ENCODE measurements at regions not wholly inside any gene's neighbourhood (a gene's known extent, or its start where the extent isn't known, plus 50 kb on each side); places are given as distances from the start of the nearest gene placed in this dataset.

- H3K27me3 ChIP-seq (ENCODE audit: insufficient read depth, low read depth, low read length): no peaks in the 10 kb centered on the region
- no peak overlapping the region for H3K4me3 ChIP-seq (ENCODE audit: low read length)
- no peak overlapping the region for H3K27ac ChIP-seq (ENCODE audit: low read length)
- TF ChIP-seq REST (IDR thresholded peaks at IDR 0.05; ENCODE audit: borderline replicate concordance): no peak
- TF ChIP-seq EP300 (conservative IDR thresholded peaks at IDR 0.05; ENCODE audit: poor library complexity, severe bottlenecking): no peak
- no peak for TF ChIP-seq TAF1 (IDR thresholded peaks at IDR 0.05; ENCODE audit: low read depth)
- TF ChIP-seq CTCF (IDR thresholded peaks at IDR 0.05; ENCODE audit: poor library complexity, severe bottlenecking): no peak
- no peak for TF ChIP-seq SMC3 (conservative IDR thresholded peaks at IDR 0.05; ENCODE audit: poor library complexity)
- TF ChIP-seq EZH2 (IDR thresholded peaks at IDR 0.05; ENCODE audit: borderline replicate concordance, insufficient read depth, low read length, poor library complexity, severe bottlenecking): no peak
- TF ChIP-seq MXI1 (conservative IDR thresholded peaks at IDR 0.05; ENCODE audit: poor library complexity, severe bottlenecking): no peak
- no peak for TF ChIP-seq POLR2AphosphoS5 (IDR thresholded peaks at IDR 0.05)
- TF ChIP-seq RAD21 (conservative IDR thresholded peaks at IDR 0.05): no peak
- H3K9me2 ChIP-seq (ENCODE audit: insufficient read depth, low read length): no peaks in the 10 kb centered on the region
- H3K79me2 ChIP-seq (replicated peaks; ENCODE audit: insufficient read depth, low read length): no peaks in the 10 kb centered on the region
- H3K4me2 ChIP-seq (ENCODE audit: low read length): no peak overlapping the region
- no peaks in the 10 kb centered on the region for H3K9me3 ChIP-seq (ENCODE audit: low read length)
- H4K20me1 ChIP-seq (ENCODE audit: insufficient read depth): no peaks in the 10 kb centered on the region
- no peak overlapping the region for H2AFZ ChIP-seq (ENCODE audit: low read depth, low read length)
- peaks cover 3% of the 10 kb centered on the region for H3F3A ChIP-seq (ENCODE audit: insufficient read depth, low read length, poor library complexity, severe bottlenecking)
- no peak overlapping the region for H3K9ac ChIP-seq (ENCODE audit: low read length)
- H3K36me3 ChIP-seq (ENCODE audit: insufficient read depth, low read length): no peaks in the 10 kb centered on the region
These were observed 381.2 kb upstream of the IGFBP7 start for GRCh38 chr4:57491388-57491787.

DNA sequence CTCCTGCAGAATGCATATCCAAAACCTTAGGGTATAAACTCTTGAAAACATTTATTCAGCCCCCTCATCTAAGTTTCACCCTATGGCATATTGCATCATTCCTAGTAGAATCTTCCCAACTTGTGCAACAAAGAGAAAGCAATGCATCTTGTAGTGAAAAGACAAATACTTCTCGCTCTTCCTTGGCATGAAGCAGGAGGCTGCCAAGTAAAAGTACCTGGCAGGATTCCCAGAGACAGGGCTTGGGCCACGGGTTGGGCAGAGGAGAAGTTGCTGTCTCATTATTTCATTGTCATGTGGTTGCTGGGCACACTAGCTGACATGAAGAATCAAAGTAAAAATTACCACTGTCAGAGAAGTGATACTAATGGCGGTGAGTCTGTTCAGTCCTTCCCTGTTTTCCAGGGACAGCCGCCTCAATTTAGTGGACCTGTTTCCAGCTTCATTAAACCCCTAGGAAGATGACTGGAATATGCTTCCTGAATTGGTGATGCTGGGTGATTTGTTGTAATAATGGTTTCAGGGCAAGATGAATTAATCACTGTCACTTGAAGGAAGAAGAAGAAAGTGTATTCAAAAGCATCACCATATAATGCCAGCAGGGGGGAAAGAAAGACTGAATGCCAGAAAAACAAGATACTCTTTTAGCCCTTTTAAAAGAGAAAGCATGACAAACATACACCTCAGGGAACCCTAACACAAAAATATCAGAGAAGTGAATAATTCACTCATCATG, 380.5 kb upstream of the IGFBP7 start:
- TF ChIP-seq REST (IDR thresholded peaks at IDR 0.05; ENCODE audit: borderline replicate concordance) (peak; percentile 83), CTCF (IDR thresholded peaks at IDR 0.05; ENCODE audit: poor library complexity, severe bottlenecking) (peak; percentile 28), POLR2AphosphoS5 (IDR thresholded peaks at IDR 0.05) (peak; percentile 24), TAF1 (IDR thresholded peaks at IDR 0.05; ENCODE audit: low read depth) (no peak)
- H2AFZ ChIP-seq (ENCODE audit: low read depth, low read length): no peak overlapping the region
- no peaks in the 10 kb centered on the region for H3K9me3 ChIP-seq (ENCODE audit: low read length)

More for the DNA sequence above, 380.5 kb upstream of the IGFBP7 start:
- Histone ChIP-seq H3K79me2 (replicated peaks; ENCODE audit: insufficient read depth, low read length) (no peaks in the 10 kb centered on the region), H3K27me3 (ENCODE audit: insufficient read depth, low read depth, low read length) (no peaks in the 10 kb centered on the region), H3K27ac (ENCODE audit: low read length) (peak overlapping the region; percentile 22), H3K4me3 (ENCODE audit: low read length) (no peak overlapping the region), H3F3A (ENCODE audit: insufficient read depth, low read length, poor library complexity, severe bottlenecking) (peaks cover 3% of the 10 kb centered on the region), H3K9ac (ENCODE audit: low read length) (no peak overlapping the region), H4K20me1 (ENCODE audit: insufficient read depth) (no peaks in the 10 kb centered on the region), H3K4me2 (ENCODE audit: low read length) (no peak overlapping the region), H3K36me3 (ENCODE audit: insufficient read depth, low read length) (no peaks in the 10 kb centered on the region), H3K9me2 (ENCODE audit: insufficient read depth, low read length) (no peaks in the 10 kb centered on the region)
